ENCODE measurements at regions not wholly inside any gene's neighbourhood (a gene's known extent, or its start where the extent isn't known, plus 50 kb on each side); places are given as distances from the start of the nearest gene placed in this dataset.

DNA sequence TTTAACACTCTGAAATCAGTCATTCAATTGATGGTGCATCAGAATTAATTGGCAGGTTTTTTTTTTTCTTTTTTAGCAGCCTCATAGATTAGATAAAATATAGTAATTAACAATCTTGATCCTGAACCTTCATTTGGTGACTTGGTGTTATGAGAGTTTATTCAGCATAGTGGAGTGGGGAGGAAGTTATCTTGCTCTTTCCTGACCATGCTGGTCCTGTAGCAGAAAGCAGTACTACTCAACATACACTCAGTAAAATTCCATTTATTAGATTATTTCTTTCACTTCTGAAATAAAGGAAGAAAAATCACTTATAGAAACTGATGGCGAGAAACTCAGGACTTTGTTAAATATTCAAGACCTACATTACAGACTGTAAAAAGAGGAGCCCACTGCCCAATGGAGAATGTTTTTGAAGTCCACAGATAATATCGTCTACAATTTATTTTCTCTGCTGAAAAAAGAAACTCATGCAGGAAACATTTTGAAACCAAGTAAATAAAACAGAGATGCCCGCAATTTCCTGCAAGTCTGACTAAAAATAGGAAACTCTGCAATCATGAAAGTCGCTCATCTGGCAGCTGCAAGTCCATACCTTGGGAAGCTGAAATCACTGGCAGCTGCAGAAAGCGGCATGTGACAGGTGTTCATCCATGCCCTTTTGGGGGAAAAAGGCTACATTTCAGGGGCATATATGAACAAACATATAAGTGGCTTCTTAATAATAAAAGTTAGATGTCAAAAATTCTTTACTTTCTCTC lies 233.2 kb upstream of the RFX3 start:
- TF ChIP-seq, protein P1, sequence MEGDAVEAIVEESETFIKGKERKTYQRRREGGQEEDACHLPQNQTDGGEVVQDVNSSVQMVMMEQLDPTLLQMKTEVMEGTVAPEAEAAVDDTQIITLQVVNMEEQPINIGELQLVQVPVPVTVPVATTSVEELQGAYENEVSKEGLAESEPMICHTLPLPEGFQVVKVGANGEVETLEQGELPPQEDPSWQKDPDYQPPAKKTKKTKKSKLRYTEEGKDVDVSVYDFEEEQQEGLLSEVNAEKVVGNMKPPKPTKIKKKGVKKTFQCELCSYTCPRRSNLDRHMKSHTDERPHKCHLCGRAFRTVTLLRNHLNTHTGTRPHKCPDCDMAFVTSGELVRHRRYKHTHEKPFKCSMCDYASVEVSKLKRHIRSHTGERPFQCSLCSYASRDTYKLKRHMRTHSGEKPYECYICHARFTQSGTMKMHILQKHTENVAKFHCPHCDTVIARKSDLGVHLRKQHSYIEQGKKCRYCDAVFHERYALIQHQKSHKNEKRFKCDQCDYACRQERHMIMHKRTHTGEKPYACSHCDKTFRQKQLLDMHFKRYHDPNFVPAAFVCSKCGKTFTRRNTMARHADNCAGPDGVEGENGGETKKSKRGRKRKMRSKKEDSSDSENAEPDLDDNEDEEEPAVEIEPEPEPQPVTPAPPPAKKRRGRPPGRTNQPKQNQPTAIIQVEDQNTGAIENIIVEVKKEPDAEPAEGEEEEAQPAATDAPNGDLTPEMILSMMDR (IDR thresholded peaks at IDR 0.05; ENCODE audit: low read depth, low read length), result no peak
- no peak for TF ChIP-seq EZH2phosphoT487 (IDR thresholded peaks at IDR 0.05; ENCODE audit: low read depth)
